ENCODE measurements at regions not wholly inside any gene's neighbourhood (a gene's known extent, or its start where the extent isn't known, plus 50 kb on each side); places are given as distances from the start of the nearest gene placed in this dataset.
"Not testable (repeated sequence)": the region's sequence is repeated elsewhere in the genome, so short reads cannot be mapped to it uniquely, and the experiment has no call there.

GRCh38 chr15:95784508-95784907, 546.0 kb upstream of the NR2F2 start:
- no peaks in the 10 kb centered on the region for H3K9me3 ChIP-seq
- H3K36me3 ChIP-seq: no peaks in the 10 kb centered on the region
- H3K27ac ChIP-seq: no peak overlapping the region
- no peaks in the 10 kb centered on the region for H3K27me3 ChIP-seq (replicated peaks; ENCODE audit: insufficient read depth)
- 86% methylated on average over 4 of the region's 4 CpGs for WGBS
- DNase-seq (ENCODE audit: low spot score): no peak
- intact Hi-C loops (cut with DNase I): no loop called here
- no peak overlapping the region for H3K4me3 ChIP-seq
- TF ChIP-seq POLR2AphosphoS5 (IDR thresholded peaks at IDR 0.05): no peak
- no peak for TF ChIP-seq CTCF (IDR thresholded peaks at IDR 0.05)
- TF ChIP-seq POLR2A (IDR thresholded peaks at IDR 0.05): no peak
- no peaks in the 10 kb centered on the region for H3K4me1 ChIP-seq (replicated peaks)

GRCh38 chr15:95785276-95785675, 545.2 kb upstream of the NR2F2 start:
- H3K9me3 ChIP-seq; H3K27ac ChIP-seq; H3K27me3 ChIP-seq (replicated peaks; ENCODE audit: insufficient read depth); H3K4me1 ChIP-seq (replicated peaks); H3K4me3 ChIP-seq; H3K36me3 ChIP-seq; DNase-seq (ENCODE audit: low spot score); intact Hi-C loops (cut with DNase I): not testable (repeated sequence)
- WGBS: 52% methylated on average over 2 of the region's 2 CpGs

GRCh38 chr15:95793231-95793630, 537.3 kb upstream of the NR2F2 start:
- no peaks in the 10 kb centered on the region for H3K4me1 ChIP-seq (replicated peaks)
- DNase-seq (ENCODE audit: low spot score): no peak
- intact Hi-C loops (cut with DNase I): no loop called here
- no peaks in the 10 kb centered on the region for H3K36me3 ChIP-seq
- no peaks in the 10 kb centered on the region for H3K9me3 ChIP-seq
- H3K4me3 ChIP-seq: no peak overlapping the region
- H3K27ac ChIP-seq: no peak overlapping the region
- WGBS: 79% methylated on average over 2 of the region's 2 CpGs
- TF ChIP-seq POLR2A (IDR thresholded peaks at IDR 0.05): no peak
- TF ChIP-seq POLR2AphosphoS5 (IDR thresholded peaks at IDR 0.05): no peak
- no peak for TF ChIP-seq CTCF (IDR thresholded peaks at IDR 0.05)
- no peaks in the 10 kb centered on the region for H3K27me3 ChIP-seq (replicated peaks; ENCODE audit: insufficient read depth)

- TF ChIP-seq CTCF (IDR thresholded peaks at IDR 0.05) (no peak), POLR2A (IDR thresholded peaks at IDR 0.05) (no peak), POLR2AphosphoS5 (IDR thresholded peaks at IDR 0.05) (no peak)
- Histone ChIP-seq H3K27me3 (replicated peaks; ENCODE audit: insufficient read depth) (no peaks in the 10 kb centered on the region), H3K4me1 (replicated peaks) (no peaks in the 10 kb centered on the region), H3K36me3 (no peaks in the 10 kb centered on the region), H3K9me3 (no peaks in the 10 kb centered on the region), H3K4me3 (no peak overlapping the region), H3K27ac (no peak overlapping the region)
- DNase-seq (ENCODE audit: low spot score): no peak
- intact Hi-C loops (cut with DNase I): no loop called here
- 83% methylated on average over 1 of the region's 1 CpG for WGBS
These were observed 535.1 kb upstream of the NR2F2 start for GRCh38 chr15:95795386-95795785.

GRCh38 chr15:95799286-95800200, 531.0 kb upstream of the NR2F2 start:
- DNase-seq (ENCODE audit: low spot score): no peak
- WGBS: 90% methylated on average over 12 of the region's 12 CpGs
- Histone ChIP-seq H3K27me3 (replicated peaks; ENCODE audit: insufficient read depth) (no peaks in the 10 kb centered on the region), H3K27ac (no peak overlapping the region), H3K4me3 (no peak overlapping the region), H3K9me3 (no peaks in the 10 kb centered on the region), H3K36me3 (no peaks in the 10 kb centered on the region), H3K4me1 (replicated peaks) (no peaks in the 10 kb centered on the region)
- TF ChIP-seq POLR2AphosphoS5 (IDR thresholded peaks at IDR 0.05) (no peak), POLR2A (IDR thresholded peaks at IDR 0.05) (no peak), CTCF (IDR thresholded peaks at IDR 0.05) (no peak)
- intact Hi-C loops (cut with DNase I): no loop called here
